ENCODE measurements at regions not wholly inside any gene's neighbourhood (a gene's known extent, or its start where the extent isn't known, plus 50 kb on each side); places are given as distances from the start of the nearest gene placed in this dataset.

DNA sequence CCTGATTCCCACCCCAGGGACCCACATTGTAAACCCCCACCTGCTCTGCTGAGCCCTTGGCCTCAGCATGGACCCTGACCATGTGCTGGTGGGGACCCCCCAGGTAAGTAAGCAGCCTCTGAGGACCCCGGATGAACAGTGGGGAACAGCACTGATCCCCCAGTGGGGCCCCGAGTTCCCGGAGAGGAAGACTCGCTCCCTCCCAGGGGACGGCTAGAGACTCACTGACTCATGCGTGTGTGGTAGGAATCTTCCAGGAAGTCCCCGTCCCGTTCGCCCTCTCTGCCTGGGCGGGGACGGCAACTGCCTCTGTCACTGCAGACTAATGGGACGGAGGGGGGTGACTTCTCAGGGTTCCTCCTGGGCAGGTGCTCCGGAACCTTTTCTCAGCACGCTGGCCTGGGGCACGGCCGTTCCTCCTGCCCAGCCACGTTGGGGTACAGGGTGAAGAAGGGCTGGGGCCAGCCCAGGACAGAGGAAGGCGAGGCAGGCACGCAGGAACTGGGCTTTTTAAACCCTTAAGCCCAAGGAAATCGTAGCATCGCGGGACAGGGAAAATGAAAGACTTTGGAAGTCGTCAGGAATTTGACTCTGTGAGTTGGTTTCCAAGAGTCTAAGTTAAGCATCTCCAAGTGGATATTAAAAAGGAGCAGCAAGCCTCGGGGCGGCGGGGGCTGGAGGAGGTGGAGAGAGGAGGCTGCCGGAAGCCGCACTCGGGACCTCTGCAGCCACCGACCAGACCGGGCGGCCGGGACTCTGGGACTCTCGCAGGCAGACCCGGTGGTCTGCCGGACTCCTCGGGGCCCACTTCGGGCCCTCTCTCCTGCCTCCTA, 178.7 kb downstream of the SEC14L1 start (continued):
- peak; percentile 21 to 34; a peak in 1 of 4 replicates for TF ChIP-seq FOXK2 (conservative IDR thresholded peaks at IDR 0.05 in 1 of 2, IDR thresholded peaks at IDR 0.05 in 1 of 2; ENCODE audit: low read depth in 2 of 2)
- TF ChIP-seq SMC3 (conservative IDR thresholded peaks at IDR 0.05; ENCODE audit: insufficient read depth, low read depth, low read length) = no peak
- TF ChIP-seq, protein P1, sequence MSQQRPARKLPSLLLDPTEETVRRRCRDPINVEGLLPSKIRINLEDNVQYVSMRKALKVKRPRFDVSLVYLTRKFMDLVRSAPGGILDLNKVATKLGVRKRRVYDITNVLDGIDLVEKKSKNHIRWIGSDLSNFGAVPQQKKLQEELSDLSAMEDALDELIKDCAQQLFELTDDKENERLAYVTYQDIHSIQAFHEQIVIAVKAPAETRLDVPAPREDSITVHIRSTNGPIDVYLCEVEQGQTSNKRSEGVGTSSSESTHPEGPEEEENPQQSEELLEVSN (IDR thresholded peaks at IDR 0.05; ENCODE audit: borderline replicate concordance in 1 of 2, extremely low read depth in 1 of 2, insufficient read depth in 1 of 2, insufficient read length in 1 of 2, low read depth in 1 of 2, low read length in 1 of 2, poor library complexity in 1 of 2, severe bottlenecking in 1 of 2) = peak in 1 of 2 experiments; percentile 36
- TF ChIP-seq, protein P2, sequence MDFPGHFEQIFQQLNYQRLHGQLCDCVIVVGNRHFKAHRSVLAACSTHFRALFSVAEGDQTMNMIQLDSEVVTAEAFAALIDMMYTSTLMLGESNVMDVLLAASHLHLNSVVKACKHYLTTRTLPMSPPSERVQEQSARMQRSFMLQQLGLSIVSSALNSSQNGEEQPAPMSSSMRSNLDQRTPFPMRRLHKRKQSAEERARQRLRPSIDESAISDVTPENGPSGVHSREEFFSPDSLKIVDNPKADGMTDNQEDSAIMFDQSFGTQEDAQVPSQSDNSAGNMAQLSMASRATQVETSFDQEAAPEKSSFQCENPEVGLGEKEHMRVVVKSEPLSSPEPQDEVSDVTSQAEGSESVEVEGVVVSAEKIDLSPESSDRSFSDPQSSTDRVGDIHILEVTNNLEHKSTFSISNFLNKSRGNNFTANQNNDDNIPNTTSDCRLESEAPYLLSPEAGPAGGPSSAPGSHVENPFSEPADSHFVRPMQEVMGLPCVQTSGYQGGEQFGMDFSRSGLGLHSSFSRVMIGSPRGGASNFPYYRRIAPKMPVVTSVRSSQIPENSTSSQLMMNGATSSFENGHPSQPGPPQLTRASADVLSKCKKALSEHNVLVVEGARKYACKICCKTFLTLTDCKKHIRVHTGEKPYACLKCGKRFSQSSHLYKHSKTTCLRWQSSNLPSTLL (IDR thresholded peaks at IDR 0.05) = no peak
- no peak for TF ChIP-seq ESRRB (CRISPR knock-in tag; IDR thresholded peaks at IDR 0.05; ENCODE audit: borderline replicate concordance)
- 0 out of 2 replicates have a peak, but pooled peaks have one; percentile 64 for TF ChIP-seq L3MBTL2 (IDR thresholded peaks at IDR 0.05)
- TF ChIP-seq, protein P3, sequence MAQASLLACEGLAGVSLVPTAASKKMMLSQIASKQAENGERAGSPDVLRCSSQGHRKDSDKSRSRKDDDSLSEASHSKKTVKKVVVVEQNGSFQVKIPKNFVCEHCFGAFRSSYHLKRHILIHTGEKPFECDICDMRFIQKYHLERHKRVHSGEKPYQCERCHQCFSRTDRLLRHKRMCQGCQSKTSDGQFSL (CRISPR knock-in tag; IDR thresholded peaks at IDR 0.05) = 0 out of 2 replicates have a peak, but pooled peaks have one; percentile 70
- TF ChIP-seq, protein P3 (tag; IDR thresholded peaks at IDR 0.05) = peak in 1 of 2 experiments; percentile 43; a peak in 1 of 4 replicates
- TF ChIP-seq, protein P4, sequence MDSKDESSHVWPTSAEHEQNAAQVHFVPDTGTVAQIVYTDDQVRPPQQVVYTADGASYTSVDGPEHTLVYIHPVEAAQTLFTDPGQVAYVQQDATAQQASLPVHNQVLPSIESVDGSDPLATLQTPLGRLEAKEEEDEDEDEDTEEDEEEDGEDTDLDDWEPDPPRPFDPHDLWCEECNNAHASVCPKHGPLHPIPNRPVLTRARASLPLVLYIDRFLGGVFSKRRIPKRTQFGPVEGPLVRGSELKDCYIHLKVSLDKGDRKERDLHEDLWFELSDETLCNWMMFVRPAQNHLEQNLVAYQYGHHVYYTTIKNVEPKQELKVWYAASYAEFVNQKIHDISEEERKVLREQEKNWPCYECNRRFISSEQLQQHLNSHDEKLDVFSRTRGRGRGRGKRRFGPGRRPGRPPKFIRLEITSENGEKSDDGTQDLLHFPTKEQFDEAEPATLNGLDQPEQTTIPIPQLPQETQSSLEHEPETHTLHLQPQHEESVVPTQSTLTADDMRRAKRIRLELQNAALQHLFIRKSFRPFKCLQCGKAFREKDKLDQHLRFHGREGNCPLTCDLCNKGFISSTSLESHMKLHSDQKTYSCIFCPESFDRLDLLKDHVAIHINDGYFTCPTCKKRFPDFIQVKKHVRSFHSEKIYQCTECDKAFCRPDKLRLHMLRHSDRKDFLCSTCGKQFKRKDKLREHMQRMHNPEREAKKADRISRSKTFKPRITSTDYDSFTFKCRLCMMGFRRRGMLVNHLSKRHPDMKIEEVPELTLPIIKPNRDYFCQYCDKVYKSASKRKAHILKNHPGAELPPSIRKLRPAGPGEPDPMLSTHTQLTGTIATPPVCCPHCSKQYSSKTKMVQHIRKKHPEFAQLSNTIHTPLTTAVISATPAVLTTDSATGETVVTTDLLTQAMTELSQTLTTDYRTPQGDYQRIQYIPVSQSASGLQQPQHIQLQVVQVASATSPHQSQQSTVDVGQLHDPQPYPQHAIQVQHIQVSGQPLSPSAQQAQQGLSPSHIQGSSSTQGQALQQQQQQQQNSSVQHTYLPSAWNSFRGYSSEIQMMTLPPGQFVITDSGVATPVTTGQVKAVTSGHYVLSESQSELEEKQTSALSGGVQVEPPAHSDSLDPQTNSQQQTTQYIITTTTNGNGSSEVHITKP (IDR thresholded peaks at IDR 0.05; ENCODE audit: partially characterized antibody) = peak; percentile 44
- TF ChIP-seq MYC (IDR thresholded peaks at IDR 0.05; ENCODE audit: low read depth, low read length) = peak; percentile 58; the same call in 1 of the 2 replicates
- TF ChIP-seq MYC (CRISPR knock-in tag; IDR thresholded peaks at IDR 0.05; ENCODE audit: borderline replicate concordance, low read depth) = no peak; the same call in 1 of the 2 replicates
- no peak for TF ChIP-seq SREBF2 (CRISPR knock-in tag; IDR thresholded peaks at IDR 0.05)
- TF ChIP-seq, protein P5, sequence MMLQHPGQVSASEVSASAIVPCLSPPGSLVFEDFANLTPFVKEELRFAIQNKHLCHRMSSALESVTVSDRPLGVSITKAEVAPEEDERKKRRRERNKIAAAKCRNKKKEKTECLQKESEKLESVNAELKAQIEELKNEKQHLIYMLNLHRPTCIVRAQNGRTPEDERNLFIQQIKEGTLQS (IDR thresholded peaks at IDR 0.05) = peak; percentile 70; the same call in 1 of the 2 replicates
- TF ChIP-seq, protein P5 (CRISPR knock-in tag; conservative IDR thresholded peaks at IDR 0.05) = no peak
- TF ChIP-seq POLR2A (conservative IDR thresholded peaks at IDR 0.05) = peak; percentile 91
